Hematopoietic multipotent progenitor cell (in vitro differentiated cells): ENCODE measurements at regions not wholly inside any gene's neighbourhood (a gene's known extent, or its start where the extent isn't known, plus 50 kb on each side); places are given as distances from the start of the nearest gene placed in this dataset.

Source experiments
- DNase-seq, 3 donors: peaks; one replicate each; pipeline ENCODE4 v3.0.0-alpha.2; 2011 to 2015; ENCODE audit warnings: low read depth in 2 of 3, low spot score in 2 of 3

DNA sequence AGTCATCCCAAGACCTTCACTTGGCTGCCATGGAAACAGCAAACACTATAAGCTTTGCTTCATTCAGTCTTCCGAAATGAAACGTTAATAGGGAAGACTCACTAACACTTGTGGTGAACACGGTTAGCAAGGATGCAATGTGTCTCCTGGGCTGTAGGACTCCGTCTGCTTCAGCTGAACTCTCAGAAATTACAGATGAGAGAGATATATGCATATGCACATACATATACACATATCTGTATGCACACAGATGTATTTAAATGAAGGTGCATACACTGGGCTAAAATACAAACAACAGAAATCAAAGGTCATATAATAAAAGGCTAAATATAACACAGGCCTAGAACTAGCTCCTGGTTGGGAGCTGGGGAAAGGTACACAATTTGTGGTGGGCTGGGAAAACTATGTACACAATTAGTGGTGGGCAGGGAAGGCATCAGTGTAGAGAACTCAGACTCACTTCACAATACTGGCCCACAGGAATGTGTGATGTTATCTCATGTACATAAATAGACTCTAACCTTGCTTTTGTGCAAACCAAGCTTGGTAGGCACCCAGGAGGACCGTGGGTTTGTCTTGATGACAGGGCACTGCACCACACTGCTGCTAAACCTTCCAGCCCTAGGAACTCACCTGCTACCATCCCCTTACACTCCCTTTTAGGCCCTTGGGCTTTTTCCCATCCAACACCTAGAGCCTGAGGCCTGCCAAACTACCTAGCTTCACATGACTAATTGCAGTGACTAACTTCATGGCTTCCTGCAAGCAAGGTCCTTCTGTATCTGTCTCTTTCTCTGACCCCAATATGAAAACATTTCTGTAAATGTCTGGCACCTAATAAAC is 873.1 kb downstream of the NSUN3 start:
- no peak for DNase-seq

DNA sequence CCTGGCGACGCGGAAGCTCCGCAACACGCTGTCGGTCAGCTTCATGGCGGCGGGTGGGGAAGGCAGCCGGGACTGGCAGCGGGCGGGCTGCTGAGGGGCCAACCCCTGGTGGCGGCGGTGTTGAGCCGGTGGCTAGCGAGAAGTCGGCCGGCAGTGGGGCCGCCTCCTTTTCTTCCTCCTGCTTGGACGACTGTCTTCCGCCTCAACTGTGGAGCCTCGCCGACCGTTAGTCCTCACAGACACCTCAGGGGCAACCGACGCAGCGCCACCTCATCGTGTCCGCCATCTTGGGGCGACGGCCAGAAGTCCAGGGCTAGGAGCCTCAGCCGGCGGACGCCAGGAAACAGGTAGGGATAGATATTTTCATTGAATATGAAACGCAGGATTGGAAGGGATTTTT is 875.1 kb downstream of the NSUN3 start:
- no peak for DNase-seq

DNA sequence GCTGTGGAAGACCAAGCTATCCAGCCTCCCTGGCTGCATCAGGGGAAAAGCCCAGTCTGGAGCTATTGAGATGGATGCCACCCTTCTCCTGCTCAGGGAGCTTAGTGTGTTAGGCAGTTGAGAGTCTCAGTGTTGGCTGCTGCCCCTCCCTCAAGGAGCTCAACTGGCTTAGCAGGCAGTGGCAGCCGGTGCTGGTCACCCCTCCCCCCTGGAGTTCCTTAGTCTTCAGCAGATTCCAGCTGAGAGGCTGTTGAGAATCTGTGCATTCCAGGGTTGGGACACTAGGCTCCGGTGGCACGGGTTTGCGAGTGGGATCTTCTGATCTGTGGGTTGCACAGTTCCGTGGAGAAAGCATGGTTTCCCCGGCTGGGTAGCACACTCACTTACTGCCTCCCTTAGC is 883.8 kb downstream of the NSUN3 start:
- DNase-seq = no peak

DNA sequence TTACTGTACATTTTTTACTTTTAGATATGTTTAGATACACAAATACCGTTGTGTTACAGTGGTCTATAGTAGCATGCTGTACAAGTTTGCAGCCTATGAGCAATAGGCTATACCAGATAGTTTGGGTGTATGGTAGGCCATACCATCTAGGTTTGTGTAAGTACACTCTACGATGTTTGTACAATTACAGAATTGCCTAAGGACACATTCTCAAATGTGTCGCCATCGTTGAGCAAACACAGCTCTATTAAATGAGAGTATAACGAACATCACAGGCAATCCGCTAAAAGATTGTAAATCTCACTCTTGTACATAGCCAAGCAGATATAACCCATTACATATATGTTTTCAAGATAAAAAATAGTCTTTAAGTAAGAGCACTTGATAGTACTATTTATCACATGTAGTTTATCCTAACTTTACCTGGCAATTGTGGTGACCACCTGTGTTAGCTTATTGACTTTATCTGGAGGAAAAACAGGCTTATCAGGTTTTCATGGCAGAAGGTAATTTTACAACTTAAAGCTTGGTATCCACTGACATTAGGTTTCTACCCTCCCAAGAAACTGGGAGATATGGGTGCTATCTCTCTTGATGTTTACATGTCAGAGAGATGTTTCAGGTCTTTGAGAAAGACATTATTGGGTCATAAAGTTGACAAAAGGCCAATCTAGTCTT is 898.7 kb downstream of the NSUN3 start:
- no peak for DNase-seq

DNA sequence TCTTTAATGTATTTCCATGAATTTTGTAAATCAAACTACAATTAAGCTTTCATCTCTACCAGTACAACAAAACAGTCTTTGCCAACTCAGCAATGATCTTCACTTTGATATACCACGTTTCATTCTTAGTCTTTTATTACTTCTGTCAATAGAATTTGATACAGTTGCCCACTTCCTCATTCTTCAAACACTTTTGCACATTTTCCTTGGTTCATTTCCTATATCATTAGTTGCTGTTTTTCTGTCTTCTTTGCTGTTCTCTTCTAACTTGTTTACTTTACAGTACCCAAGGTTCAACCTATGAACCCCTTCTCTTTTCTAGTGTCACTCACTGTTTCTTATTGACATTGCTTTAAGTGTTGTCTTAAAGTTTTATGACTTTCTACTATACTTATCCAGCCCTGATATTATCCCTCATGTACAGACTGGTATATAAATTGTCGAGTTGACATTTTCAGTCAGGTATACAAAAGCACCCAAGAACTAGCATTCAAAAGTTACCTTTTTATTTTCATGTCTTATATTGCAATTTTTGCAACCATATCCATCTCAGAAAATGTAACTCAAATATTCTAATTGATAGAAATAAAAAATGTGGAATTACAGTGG is 903.1 kb downstream of the NSUN3 start:
- DNase-seq = no peak

DNA sequence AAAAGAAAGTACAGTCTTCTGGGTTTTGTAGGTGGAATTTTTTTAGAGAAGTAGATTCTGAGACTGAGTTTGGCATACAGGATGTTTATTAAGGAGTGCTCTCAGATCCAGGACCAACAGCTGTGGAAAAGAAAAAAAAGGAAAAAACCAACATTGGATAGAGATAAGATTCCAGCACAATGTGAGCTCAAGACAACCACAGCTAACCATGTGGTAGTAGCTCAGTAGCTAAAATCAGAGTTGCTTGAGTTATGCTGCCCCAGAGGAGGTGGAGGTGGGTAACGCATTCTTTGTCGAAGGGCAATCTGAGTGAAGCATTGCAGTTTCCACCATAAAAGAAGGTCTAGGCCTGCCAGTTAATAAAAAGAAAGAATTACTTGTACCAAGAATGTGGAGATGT is 904.3 kb downstream of the NSUN3 start:
- DNase-seq = no peak

DNA sequence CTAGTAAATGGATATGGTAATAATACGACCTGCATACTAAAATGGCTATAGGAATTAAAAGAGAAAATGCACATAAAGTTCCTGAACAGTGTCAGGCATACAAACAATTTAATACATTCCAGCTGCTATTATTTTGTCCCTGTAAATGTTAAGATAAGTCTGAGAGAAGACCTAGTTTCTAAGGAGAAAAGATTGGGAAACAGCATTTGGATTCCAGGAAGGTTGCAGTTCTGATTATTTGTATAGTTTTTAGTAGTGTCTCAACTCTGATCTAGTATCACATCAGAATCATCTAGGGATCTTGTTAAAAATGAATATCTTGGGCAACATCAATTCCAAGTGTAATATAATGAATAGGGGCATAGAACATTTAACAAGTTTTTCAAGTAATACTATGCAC is 905.7 kb downstream of the NSUN3 start:
- no peak for DNase-seq

DNA sequence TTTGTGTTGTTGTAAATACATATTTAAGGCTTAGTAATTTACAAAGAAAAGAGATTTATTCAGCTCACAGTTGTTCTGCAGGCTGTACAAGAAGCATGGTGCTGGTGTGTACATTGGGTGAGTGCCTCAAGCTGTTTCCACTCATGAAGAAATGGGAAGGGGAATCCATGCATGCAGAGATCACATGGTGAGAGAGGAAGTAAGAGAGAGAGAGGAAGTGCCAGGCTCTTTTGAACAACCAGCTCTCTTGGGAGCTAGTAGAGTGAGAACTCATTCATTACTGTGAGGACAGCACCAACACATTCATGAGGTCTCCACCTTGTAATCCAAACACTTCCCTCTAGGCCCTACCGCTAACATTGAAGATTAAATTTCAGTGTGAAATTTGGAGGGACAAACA is 909.2 kb downstream of the NSUN3 start:
- DNase-seq = no peak

DNA sequence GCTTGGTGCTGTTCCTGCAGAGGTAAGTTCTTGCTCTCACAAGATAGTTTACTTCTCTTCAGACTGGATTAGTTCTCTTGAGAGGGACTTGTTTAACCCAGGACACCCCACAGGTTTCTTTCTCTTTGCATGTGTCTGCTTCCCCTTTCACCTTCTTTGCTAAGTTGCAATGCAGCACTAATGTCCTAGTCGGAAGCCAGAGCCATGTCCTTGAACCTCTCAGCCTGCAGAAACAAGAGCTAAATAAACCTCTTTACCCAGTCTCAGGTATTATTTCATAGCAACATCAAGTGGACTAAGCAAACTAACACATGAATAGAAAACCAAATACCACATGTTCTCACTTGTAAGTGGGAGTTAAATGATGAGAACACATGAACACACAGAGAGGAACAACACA is 915.2 kb downstream of the NSUN3 start:
- no peak for DNase-seq

DNA sequence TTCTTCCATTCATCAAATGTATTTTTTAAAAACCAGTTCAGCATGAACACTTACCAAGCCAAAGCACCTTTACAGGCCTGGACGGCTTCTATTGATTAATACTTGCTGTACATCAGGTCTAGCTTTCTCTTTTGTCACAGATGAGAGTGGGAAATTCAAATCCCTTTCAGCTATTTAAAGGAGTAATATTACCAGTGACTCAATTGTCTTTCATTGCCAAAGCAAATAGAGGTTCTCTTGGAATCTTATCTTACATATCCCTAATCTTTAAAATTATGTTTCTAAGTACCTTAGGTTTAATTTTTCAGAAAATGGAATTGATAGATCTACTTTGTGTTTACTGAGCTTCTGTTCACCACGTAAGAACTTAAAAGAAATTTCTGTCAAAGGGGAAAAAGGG is 922.9 kb downstream of the NSUN3 start:
- no peak for DNase-seq

DNA sequence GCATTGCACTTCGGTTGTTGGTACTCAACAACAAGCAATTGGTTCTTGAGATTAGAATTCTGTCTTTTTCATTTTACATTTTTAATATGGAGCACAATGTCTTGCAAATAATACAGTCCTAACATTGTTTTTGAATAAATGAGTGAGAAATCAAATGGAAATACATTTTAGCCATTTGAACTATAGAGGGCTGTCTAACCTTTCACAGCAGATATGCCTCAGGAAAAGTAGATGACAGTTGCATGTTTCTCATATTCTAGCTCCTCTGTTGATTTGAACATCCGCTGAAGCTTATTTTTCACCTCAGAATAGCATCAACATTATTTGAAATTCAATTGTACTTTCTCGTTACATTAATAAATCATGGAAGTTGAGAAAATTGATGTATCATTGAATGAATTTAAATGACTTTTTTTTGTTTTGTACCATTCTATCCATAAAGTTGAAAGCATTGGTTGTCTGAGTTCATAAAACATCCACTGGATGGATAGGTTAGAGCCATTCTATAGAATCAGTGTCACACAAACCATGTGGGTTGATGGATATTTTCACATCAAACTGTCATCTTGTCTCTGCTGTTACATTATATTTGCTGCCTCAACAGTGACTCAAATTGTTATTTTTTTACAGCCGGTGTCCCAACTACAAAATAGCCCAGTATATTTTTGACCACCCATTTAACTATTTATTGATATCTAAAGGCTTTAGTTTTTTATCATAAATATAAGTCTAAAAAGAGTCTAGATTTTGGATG is 928.3 kb downstream of the NSUN3 start:
- no peak for DNase-seq

DNA sequence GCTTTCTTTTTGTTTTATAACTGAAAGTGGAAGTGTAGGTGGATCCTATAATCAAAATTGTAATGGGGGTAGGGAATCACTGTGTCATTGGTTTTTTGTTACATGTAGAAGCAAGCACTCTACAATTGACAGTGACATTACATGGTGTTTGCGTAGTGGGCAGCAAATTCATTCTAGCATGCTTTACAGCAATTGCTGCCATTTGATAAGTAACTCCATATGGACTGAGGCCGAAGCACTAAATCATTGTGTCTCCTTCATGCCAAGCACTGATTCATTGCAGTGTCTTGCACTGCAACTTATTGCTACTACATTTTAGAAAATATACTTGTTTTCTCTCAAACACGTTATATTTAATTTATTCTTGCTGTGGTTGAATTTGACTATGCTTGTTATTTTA is 933.9 kb downstream of the NSUN3 start:
- no peak for DNase-seq

DNA sequence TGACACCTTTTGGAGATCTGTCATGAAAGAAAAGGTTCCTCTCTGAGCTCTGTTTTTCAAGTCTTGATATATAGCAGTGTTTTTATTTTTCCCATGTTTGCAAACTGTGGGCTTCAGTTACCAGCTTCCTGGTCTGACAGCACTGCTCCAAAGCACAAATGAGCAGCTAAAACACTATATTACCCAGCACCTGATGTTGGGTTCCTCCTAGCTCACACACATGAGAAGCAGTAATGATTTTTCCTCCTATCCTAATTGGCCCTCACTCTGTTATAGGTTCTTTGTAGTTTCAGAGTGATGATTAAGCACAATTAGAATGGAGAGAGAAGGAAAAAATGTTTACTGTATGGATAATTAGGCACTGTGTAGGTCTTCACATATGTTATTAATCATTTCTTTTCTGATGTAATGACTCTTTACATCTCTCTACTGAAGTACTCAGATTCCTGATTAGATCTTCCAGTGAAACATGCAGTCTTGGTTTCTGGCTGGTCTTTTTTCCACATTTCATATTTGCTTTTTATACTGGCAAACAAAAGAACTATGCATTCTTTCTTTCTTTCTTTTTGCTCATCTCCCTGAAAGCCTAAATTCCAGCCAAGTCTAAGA is 939.7 kb downstream of the NSUN3 start:
- no peak for DNase-seq

DNA sequence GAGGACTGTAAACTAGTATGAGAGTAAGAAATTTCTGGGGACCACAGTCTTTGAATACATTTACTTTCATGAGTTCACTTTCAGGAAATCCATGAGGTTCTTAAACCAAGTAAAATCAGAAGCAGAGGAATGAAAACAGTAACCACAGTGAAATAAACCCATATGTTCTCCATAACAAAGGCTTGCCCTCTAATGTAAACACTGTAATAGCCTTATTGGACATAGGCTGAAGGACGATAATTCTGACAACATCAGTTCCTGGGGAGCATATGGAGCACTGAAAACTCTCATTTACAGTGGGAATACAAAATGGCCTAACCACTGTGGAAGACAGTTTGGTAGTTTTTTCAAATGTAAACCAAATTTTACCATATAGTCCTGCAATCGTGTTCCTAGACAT is 965.8 kb downstream of the NSUN3 start:
- no peak for DNase-seq

DNA sequence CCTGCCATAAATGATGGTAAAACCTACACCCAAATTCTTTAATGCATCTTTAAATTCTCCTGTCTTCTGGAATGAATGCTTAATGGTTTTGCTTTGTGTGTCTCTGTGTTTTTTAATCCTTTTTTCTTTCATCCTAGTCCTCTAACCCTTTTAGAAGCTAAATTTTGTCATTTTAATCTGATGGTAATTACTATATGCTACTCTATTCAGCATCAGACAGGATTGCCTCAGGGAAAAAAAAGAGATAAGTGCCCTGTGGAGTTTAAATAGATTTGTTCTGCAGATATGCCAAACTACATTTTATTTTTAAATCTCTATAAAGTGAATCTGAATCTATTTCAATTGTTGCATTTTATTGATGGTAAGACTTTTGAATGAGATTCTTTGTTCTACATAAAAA is 966.8 kb downstream of the NSUN3 start:
- DNase-seq = no peak

DNA sequence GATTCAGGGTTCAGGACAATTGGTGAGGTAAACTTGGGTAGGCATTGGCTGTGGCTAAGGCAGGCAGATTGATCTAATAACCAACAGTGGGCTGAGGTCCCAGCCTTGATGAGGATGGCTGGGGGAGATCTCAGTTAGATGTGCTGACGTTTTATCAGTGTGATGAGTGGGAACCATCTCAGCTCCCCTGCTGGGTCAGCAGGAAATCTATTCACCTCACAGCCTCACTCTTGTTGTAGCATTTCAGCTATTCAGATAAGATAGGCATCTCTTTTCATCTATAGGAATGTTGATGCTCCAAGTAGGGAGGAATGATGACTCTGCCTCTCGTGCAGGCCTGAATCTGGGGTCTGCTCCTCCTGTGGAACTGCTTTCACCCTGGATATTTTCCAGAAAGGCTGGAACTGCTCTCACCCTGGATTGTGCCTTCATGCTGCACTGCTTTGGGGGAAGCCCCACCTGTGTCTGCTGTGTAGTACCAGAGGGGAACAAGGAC is 973.7 kb downstream of the NSUN3 start:
- DNase-seq = no peak

DNA sequence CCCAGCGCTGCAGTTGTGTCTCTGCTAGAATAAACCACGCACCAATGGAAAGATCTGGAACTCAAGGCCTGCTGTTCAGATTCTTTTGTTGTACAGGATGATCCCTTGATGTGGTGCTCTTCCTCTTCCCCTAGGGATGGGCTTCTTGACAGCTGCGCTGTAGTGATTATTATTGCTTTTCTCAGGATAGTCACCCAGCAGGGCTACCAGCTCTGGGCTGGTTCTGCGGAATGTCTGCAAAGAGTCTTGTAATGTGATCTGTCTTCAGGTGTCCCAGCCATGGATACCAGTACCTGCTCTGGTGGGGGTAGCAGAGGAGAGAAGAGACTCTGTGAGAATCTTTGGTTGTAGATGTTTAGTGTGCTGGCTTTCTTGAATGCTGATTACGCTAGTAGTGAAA is 974.2 kb downstream of the NSUN3 start:
- no peak for DNase-seq

DNA sequence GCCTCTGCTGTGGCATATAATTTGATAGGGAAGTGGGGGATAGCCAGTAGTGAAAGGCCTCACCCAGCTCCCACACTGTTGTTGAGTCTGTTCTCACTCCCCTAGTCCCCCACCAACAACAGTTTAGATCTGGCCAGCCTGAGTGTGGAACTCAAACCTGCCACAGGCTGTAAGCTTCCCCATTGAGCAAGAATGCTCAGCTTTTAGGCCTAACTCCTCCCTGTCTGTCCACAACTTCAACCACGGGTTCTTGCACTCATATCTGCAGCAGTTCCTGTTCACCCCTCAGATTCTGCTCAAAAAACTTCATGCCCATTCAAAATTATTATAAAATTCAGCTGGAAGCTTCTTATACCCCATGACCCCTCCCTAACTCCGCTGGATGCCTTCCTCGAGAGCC is 975.1 kb downstream of the NSUN3 start:
- DNase-seq = no peak

DNA sequence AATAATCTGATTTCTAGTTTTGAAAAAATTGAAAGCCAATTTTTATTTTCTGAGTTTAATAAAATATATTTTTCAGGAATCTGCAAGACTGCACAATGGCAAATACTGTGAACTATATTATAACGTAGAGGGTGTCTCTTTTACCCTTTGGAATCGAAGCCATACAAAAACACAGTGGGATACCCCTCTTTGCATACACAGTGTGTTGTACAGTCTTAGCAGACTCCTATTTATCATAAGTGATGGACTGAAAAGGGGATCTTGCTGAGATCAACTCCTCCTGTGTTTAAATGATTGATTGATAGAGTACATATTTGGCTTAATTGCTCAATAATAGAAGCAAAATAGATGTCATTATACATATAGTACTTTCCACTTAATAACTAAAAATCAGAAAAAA is 981.2 kb downstream of the NSUN3 start:
- DNase-seq = no peak

DNA sequence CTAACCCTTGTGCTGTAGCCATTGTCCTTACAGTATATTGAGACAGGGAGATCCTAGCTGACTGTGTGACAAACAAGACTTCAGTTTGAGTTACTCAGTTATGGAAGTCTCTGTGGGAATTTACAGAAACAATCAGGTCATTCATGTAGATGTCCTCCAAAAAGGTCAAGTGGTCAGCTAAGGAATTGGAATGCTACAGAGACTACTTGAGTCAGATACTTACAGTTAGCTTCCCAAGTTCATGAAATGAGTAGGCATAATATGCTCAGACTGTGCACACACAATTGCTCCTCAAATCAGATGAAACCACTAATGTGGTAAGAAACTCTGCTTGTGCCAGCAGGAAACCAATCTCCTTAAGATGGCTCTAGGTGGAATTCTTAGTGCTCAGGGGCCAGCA is 985.7 kb downstream of the NSUN3 start:
- DNase-seq = no peak

DNA sequence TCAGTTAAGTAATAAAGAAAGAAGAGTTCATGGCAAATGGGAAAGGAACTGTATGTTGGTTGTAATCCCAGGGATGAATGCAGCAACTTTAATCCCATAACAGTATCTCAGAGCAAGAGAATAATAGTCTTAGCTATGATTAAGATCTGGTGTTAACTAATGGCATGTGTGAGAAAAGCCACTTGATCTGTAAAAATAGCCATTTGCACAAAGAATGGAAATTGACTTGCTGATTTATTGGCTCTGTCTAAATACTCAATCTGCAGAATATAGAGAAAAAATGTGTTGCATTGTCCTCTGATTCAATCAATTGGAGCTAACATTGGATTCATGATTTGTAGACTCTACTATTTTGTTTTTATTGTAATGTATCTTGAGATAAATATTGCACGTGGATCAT is 987.0 kb downstream of the NSUN3 start:
- no peak for DNase-seq
